ENCODE measurements at regions not wholly inside any gene's neighbourhood (a gene's known extent, or its start where the extent isn't known, plus 50 kb on each side); places are given as distances from the start of the nearest gene placed in this dataset.

DNA sequence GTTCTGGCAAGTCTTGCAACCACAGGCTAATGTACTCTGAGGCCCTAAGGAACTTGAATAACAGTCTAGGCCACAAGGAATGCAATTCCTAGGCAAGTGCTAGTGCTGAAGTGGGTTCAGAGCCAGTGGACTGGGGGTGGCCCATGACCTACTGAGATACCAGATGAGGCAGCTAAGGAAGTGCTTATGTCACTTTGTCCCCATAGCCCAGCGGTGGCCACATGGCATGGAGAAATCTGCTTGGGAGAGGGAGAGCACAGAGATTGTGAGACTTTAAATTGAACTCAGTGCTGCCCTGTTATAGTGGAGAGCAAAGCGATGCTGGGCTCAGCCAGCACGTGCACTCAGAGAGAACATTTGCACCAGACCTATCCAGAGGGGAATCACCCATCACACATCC lies 629.5 kb downstream of the JRKL start:
- TF ChIP-seq, protein P1, sequence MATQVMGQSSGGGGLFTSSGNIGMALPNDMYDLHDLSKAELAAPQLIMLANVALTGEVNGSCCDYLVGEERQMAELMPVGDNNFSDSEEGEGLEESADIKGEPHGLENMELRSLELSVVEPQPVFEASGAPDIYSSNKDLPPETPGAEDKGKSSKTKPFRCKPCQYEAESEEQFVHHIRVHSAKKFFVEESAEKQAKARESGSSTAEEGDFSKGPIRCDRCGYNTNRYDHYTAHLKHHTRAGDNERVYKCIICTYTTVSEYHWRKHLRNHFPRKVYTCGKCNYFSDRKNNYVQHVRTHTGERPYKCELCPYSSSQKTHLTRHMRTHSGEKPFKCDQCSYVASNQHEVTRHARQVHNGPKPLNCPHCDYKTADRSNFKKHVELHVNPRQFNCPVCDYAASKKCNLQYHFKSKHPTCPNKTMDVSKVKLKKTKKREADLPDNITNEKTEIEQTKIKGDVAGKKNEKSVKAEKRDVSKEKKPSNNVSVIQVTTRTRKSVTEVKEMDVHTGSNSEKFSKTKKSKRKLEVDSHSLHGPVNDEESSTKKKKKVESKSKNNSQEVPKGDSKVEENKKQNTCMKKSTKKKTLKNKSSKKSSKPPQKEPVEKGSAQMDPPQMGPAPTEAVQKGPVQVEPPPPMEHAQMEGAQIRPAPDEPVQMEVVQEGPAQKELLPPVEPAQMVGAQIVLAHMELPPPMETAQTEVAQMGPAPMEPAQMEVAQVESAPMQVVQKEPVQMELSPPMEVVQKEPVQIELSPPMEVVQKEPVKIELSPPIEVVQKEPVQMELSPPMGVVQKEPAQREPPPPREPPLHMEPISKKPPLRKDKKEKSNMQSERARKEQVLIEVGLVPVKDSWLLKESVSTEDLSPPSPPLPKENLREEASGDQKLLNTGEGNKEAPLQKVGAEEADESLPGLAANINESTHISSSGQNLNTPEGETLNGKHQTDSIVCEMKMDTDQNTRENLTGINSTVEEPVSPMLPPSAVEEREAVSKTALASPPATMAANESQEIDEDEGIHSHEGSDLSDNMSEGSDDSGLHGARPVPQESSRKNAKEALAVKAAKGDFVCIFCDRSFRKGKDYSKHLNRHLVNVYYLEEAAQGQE (IDR thresholded peaks at IDR 0.05; ENCODE audit: low read depth, low read length) = no peak
- TF ChIP-seq, protein P2, sequence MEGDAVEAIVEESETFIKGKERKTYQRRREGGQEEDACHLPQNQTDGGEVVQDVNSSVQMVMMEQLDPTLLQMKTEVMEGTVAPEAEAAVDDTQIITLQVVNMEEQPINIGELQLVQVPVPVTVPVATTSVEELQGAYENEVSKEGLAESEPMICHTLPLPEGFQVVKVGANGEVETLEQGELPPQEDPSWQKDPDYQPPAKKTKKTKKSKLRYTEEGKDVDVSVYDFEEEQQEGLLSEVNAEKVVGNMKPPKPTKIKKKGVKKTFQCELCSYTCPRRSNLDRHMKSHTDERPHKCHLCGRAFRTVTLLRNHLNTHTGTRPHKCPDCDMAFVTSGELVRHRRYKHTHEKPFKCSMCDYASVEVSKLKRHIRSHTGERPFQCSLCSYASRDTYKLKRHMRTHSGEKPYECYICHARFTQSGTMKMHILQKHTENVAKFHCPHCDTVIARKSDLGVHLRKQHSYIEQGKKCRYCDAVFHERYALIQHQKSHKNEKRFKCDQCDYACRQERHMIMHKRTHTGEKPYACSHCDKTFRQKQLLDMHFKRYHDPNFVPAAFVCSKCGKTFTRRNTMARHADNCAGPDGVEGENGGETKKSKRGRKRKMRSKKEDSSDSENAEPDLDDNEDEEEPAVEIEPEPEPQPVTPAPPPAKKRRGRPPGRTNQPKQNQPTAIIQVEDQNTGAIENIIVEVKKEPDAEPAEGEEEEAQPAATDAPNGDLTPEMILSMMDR (IDR thresholded peaks at IDR 0.05 in 2 of 3, conservative IDR thresholded peaks at IDR 0.05 in 1 of 3; ENCODE audit: control insufficient read depth in 2 of 3, extremely low read depth in 1 of 3, insufficient read depth in 1 of 3, low read depth in 3 of 3, low read length in 3 of 3) = no peak
- TF ChIP-seq YY1 (IDR thresholded peaks at IDR 0.05; ENCODE audit: low read depth, low read length) = no peak
- TF ChIP-seq, protein P3, sequence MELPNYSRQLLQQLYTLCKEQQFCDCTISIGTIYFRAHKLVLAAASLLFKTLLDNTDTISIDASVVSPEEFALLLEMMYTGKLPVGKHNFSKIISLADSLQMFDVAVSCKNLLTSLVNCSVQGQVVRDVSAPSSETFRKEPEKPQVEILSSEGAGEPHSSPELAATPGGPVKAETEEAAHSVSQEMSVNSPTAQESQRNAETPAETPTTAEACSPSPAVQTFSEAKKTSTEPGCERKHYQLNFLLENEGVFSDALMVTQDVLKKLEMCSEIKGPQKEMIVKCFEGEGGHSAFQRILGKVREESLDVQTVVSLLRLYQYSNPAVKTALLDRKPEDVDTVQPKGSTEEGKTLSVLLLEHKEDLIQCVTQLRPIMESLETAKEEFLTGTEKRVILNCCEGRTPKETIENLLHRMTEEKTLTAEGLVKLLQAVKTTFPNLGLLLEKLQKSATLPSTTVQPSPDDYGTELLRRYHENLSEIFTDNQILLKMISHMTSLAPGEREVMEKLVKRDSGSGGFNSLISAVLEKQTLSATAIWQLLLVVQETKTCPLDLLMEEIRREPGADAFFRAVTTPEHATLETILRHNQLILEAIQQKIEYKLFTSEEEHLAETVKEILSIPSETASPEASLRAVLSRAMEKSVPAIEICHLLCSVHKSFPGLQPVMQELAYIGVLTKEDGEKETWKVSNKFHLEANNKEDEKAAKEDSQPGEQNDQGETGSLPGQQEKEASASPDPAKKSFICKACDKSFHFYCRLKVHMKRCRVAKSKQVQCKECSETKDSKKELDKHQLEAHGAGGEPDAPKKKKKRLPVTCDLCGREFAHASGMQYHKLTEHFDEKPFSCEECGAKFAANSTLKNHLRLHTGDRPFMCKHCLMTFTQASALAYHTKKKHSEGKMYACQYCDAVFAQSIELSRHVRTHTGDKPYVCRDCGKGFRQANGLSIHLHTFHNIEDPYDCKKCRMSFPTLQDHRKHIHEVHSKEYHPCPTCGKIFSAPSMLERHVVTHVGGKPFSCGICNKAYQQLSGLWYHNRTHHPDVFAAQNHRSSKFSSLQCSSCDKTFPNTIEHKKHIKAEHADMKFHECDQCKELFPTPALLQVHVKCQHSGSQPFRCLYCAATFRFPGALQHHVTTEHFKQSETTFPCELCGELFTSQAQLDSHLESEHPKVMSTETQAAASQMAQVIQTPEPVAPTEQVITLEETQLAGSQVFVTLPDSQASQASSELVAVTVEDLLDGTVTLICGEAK (IDR thresholded peaks at IDR 0.05; ENCODE audit: borderline replicate concordance) = no peak
- TF ChIP-seq, protein P4, sequence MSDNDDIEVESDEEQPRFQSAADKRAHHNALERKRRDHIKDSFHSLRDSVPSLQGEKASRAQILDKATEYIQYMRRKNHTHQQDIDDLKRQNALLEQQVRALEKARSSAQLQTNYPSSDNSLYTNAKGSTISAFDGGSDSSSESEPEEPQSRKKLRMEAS (IDR thresholded peaks at IDR 0.05; ENCODE audit: low read depth, low read length) = no peak
- TF ChIP-seq STAT1 (conservative IDR thresholded peaks at IDR 0.05) = no peak
- TF ChIP-seq CBX5 (IDR thresholded peaks at IDR 0.05; ENCODE audit: low read depth) = no peak

All from GM12878 (cell line).